GM19395 (cell line): ENCODE measurements at regions not wholly inside any gene's neighbourhood (a gene's known extent, or its start where the extent isn't known, plus 50 kb on each side); places are given as distances from the start of the nearest gene placed in this dataset.
"Not testable (repeated sequence)": the region's sequence is repeated elsewhere in the genome, so short reads cannot be mapped to it uniquely, and the experiment has no call there.

ENCODE experiments used
- ATAC-seq: cut with Tn5 transposase; IDR thresholded peaks from one replicate; pipeline ENCODE4 v1.9.1; 2021; ENCODE audit warnings: mild to moderate bottlenecking, moderate library complexity; ENCODE audit not compliant: unreplicated experiment

GRCh38 chr2:64910523-64910922, 78.7 kb upstream of the SLC1A4 start:
- no peak for ATAC-seq

DNA sequence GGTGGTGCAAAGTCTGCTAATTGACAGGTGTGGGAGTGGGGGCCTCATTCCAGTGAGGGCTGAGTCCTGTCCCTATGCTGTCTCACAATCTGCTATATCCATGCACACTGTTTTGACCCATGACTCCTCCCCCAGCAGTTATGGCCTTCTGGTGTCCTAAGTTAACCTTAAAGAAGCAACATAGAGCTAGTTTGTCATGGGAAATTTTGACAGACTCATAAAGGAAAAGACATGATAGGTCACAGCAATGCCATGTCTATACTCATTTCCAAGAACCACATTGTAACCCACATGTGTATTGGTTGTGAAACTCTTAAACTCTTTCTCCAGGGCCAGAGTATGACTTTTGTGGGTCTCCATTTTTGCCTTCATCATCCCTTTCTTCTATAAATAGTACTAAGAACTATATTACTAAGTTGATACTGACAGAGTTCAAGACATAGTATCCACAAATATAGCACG, 78.2 kb upstream of the SLC1A4 start:
- ATAC-seq: no peak

- no peak for ATAC-seq
These were observed 75.8 kb upstream of the SLC1A4 start for GRCh38 chr2:64913357-64913869.

DNA sequence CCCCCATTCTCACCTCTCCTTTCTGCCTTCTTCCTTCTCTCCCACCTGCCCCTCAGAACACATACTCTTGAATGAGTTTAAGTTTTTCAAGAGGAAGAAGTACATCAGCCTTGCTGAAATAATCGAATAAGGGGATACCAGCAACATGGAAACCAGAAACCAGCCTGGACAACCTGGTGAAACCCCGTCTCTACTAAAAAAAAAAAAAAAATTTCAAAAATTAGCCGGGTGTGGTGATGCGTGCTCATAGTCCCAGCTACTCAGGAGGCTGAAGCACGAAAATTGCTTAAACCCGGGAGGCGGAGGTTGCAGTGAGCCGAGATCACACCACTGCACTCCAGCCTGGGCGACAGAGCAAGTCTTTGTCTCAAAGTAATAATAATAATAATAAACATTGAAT, 75.0 kb upstream of the SLC1A4 start:
- no peak for ATAC-seq

GRCh38 chr2:64914735-64915509, 74.3 kb upstream of the SLC1A4 start:
- peak; percentile 70 for ATAC-seq

DNA sequence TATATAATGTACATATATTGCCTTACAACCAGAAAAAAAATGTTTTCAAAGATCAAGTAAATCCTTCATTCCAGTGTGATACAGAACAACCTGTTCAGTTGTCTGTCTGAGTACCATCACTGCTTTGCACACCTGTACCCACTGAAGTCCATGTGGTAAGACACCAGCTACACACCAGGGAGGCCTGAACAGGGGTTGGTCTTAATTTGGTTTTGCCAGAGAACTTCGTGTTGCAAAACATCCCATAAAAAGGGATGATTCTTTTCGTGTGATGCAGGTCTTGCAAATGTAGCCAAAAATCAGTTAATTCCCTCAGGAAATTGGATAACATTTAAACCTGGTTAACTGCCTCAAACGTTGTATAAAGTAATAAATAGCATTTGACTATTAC, 73.7 kb upstream of the SLC1A4 start:
- peak; percentile 9 for ATAC-seq

GRCh38 chr2:64918220-64918886, 70.8 kb upstream of the SLC1A4 start:
- ATAC-seq: no peak

GRCh38 chr2:64919261-64919660, 69.9 kb upstream of the SLC1A4 start:
- ATAC-seq: no peak

DNA sequence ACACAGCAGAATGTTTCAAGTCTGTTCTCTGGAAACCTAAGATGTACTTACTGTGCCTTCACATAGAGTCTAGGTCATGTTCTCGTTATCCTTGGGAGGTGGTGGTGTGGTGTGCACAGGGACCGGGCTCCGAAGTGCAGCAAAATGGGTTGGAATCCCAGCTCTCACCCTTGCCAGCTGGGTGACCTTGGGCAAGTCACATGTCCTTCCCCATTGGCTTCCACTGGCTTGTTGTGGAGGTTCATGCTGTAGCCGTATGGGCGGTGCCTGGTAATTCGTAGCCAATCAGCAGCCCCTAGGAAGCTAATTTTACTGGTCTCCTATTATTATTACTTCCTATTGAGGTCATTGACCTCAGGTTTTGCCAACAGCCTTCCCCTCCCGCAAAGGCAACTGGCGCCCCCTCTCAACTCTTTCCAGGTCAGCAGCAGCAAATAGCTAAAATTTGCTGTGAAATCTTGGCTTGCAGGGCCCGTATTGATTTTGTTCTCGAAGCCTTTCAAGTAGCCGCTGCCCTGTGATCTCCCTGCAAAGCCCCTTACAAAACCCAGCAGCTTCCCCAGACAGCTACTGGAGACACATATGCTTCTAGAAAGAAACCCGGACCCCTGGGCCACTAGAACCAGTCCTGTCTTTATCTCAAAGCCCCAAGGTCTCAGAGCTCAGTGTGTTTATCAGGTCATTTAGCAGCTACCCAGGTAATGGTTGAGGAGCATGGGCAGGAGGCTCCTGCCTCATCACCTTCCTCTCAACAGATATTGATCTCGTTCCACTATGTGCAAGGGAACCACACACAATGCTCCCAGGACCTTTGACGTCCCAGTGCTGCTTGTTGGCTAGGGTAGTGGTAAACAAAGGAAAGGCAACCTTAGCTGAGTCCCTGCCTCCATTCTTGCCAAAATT, 66.5 kb upstream of the SLC1A4 start:
- ATAC-seq: no peak

- no peak for ATAC-seq
These were observed 65.9 kb upstream of the SLC1A4 start for GRCh38 chr2:64923385-64923710.

DNA sequence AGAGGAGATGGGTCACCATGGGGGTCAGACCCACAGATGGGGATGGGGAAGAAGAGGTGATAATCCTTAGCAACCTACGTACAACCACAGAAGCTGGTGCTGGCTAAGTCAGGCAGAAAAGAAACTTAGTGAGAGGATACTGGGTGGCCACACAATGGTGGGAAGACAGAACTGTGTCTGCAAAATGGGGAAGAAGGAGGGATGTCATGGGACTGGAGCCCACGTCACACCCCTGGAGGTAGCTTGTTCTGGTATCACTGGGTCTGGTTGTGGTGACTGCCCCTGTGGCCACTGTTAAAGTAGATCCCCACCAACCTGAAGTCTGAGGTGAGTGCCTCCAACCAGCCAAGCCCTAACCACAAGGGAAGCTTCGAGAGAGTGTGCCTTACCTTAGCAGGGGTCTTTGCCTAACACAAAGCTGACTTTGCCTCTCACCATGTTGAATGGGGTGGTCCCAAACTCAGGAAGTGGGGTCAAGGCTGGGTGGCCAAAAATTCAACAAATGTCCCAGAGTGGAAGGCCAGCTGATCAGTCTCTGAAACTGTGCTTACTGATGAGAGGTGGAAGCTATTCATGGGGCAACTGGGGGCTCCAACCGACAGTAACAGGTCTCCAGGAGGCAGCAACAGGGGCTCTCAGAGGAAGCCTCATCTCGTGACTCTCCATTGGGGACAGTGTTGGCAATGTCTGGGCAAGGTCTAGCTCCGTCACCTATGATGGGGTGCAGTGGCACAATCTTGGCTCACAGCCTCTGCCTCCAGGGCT, 64.8 kb upstream of the SLC1A4 start:
- no peak for ATAC-seq

DNA sequence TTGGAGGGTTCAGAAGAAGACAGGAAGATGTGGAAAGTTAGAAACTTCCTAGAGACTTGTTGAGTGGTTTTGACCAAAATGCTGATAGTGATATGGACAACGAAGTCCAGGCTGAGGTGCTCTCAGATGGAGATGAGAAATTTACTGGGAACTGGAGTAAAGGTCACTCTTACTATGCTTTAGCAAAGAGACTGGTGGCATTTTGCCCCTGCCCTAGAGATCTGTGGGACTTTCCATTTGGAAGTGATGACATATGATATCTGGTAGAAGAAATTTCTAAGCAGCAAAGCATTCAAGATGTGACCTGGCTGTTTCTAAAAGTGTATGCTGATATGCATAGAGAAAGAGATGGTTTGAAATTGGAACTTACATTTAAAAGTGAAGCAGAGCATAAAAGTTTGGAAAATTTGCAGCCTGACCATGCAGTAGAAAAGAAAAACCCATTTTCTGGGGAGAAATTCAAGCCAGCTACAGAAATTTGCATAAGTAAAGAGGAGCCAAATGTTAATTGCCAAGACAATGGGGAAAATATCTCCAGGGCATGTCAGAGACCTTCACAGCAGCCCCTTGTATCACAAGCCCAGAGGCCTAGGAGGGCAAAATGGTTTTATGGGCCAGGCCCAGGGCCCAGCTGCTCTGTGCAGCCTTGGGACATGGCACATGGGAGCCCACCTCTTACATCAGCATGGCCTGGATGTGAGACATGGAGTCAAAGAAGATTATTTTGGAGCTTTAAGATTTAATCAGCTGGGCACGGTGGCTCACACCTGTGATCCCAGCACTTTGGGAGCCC, 63.1 kb upstream of the SLC1A4 start:
- not testable (repeated sequence) for ATAC-seq

- ATAC-seq: no peak
These were observed 60.4 kb upstream of the SLC1A4 start for GRCh38 chr2:64928813-64929212.

- ATAC-seq: no peak
These were observed 59.9 kb upstream of the SLC1A4 start for GRCh38 chr2:64929333-64929732.

DNA sequence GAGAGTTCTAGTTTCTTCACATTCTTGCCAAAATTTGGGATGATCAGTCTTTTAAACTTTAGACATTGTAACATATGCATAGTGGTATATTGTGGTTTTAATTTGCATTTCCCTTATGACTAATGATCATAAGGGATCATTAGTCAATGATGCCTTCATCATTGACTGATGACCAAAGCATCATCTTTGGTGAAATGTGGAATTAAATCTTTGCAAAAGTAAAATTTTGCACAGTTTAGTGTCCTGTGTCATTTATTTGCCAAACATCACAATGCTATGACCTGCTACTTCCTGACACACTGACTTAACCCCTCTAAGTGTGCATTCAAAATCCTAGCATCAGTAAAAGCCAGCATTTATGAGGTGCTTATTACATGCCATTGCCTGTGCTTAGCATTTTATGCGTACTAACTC, 58.9 kb upstream of the SLC1A4 start:
- no peak for ATAC-seq

DNA sequence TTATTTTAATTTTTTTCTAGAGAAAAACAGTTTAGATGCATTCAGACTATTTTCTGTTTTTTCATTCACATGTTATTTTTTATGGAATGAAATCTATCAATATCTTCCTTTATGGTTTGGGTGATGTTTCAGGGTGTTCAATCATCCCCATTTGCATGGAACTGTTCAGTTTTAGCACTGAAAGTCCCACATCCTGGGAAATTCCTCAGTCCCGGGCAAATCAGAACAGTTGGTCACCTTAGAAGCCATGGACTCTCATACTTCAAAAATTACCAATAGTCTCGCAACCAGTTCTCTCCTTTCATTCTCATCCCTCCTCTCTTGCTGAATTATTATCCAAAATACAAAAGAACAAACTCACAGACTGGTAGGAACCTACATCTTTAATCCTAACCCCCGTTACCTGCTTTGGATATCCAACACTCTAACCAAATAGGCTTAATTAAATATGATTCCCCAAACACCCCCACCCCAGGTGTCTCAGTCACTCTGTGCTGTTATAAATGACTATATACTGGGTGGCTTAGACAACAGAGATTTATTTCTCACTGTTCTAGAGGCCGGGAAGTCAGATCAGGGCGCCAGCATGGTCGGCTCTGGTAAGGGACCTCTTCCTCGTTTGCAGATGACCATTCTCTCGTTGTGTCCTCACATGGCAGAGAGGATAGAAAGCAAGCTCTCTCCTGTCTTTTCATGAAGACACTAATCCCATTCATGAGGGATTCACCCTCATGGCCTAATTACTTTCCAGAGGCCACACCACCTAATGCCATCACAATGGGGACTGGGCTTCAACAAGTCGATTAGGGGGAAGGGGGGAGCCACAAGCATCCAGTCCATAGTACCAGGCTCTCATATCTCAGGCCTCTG, 57.7 kb upstream of the SLC1A4 start:
- ATAC-seq: no peak

- ATAC-seq: no peak
These were observed 57.2 kb upstream of the SLC1A4 start for GRCh38 chr2:64932116-64932370.

GRCh38 chr2:64932371-64933216, 56.6 kb upstream of the SLC1A4 start:
- ATAC-seq: peak; percentile 90
